Body of pancreas (tissue), 4 donors: ENCODE measurements at regions not wholly inside any gene's neighbourhood (a gene's known extent, or its start where the extent isn't known, plus 50 kb on each side); places are given as distances from the start of the nearest gene placed in this dataset.

ENCODE experiments used
- POLR2A ChIP-seq, 3 donors: fragments of 450-650 bp; IDR thresholded peaks; one replicate each; pipeline ENCODE4 v1.6.1; 2016; ENCODE audit warnings: antibody characterized with exemption in 3 of 3, mild to moderate bottlenecking in 2 of 3
- TF ChIP-seq, protein P1 (sequence below), 7 experiments: fragments of 450-650 bp in 4 of 7; fragments of 200-600 bp in 3 of 7; sonication (generic) in 3 of 7; IDR thresholded peaks; one replicate each; pipeline ENCODE4 v1.5.1; 2016 to 2019; ENCODE audit warnings: antibody characterized with exemption in 7 of 7

DNA sequence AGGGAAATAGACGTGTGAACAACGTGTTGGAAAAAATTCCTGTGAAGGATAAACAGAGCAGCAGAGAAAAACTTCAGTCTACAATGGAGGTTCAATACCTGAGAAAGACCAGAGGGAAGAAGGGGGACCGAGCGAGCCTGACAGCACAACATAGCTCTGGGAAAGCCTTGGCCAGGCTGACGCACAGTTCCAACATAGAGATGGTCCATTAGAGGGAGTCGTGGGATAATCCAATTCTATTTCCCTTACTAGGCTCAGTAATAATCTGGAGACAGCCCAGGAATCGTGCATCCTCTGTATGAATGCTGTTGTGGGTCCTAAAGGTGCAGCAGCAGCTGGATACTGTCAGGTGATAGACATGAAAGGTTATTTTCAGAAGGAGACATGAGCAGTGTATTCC, 370.8 kb upstream of the BTBD3 start:
- TF ChIP-seq, protein P1, sequence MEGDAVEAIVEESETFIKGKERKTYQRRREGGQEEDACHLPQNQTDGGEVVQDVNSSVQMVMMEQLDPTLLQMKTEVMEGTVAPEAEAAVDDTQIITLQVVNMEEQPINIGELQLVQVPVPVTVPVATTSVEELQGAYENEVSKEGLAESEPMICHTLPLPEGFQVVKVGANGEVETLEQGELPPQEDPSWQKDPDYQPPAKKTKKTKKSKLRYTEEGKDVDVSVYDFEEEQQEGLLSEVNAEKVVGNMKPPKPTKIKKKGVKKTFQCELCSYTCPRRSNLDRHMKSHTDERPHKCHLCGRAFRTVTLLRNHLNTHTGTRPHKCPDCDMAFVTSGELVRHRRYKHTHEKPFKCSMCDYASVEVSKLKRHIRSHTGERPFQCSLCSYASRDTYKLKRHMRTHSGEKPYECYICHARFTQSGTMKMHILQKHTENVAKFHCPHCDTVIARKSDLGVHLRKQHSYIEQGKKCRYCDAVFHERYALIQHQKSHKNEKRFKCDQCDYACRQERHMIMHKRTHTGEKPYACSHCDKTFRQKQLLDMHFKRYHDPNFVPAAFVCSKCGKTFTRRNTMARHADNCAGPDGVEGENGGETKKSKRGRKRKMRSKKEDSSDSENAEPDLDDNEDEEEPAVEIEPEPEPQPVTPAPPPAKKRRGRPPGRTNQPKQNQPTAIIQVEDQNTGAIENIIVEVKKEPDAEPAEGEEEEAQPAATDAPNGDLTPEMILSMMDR (IDR thresholded peaks at IDR 0.05): no peak
- TF ChIP-seq POLR2A (IDR thresholded peaks at IDR 0.05): no peak
